ENCODE measurements at regions not wholly inside any gene's neighbourhood (a gene's known extent, or its start where the extent isn't known, plus 50 kb on each side); places are given as distances from the start of the nearest gene placed in this dataset.
A peak's percentile ranks its signal among the peaks of the same experiment; 100 is the strongest.

- Histone ChIP-seq H3K36me3 (no peaks in the 10 kb centered on the region), H3K4me3 (no peak overlapping the region), H3K4me1 (peaks cover 0 to 7% (median 3%) of the 10 kb centered on the region in 4 donors), H3K9me3 (no peaks in the 10 kb centered on the region), H3K27me3 (no peaks in the 10 kb centered on the region), H3K27ac (no peak overlapping the region)
- TF ChIP-seq POLR2AphosphoS5 (IDR thresholded peaks at IDR 0.05) = no peak
- TF ChIP-seq EP300 (IDR thresholded peaks at IDR 0.05) = no peak
- no peak for TF ChIP-seq POLR2A (IDR thresholded peaks at IDR 0.05)
- no peak for TF ChIP-seq CTCF (IDR thresholded peaks at IDR 0.05)
- DNase-seq (peak in 1 of 2 donors; percentile 10), ATAC-seq (ENCODE audit: low FRiP score in 2 of 2) (no peak)
- WGBS, 2 donors = 72 to 74% methylated on average over 12 of the region's 12 CpGs
These were observed 95.8 kb downstream of the ERMARD start for GRCh38 chr6:169847141-169847674.

- no peak overlapping the region for H3K27ac ChIP-seq
- H3K4me3 ChIP-seq = no peak overlapping the region
- DNase-seq (peak in 1 of 2 donors; percentile 4), ATAC-seq (ENCODE audit: low FRiP score in 2 of 2) (no peak)
- H3K36me3 ChIP-seq = no peaks in the 10 kb centered on the region
- TF ChIP-seq POLR2AphosphoS5 (IDR thresholded peaks at IDR 0.05) (no peak), POLR2A (IDR thresholded peaks at IDR 0.05) (no peak), EP300 (IDR thresholded peaks at IDR 0.05) (no peak), CTCF (IDR thresholded peaks at IDR 0.05) (no peak)
- peaks cover 0 to 5% (median under 1%) of the 10 kb centered on the region in 4 donors for H3K4me1 ChIP-seq
- 83 to 87% methylated on average over 14 to 15 of the region's 17 CpGs for whole genome bisulfite sequencing, 2 donors
- H3K27me3 ChIP-seq = no peaks in the 10 kb centered on the region
- H3K9me3 ChIP-seq = no peaks in the 10 kb centered on the region
These were observed 95.0 kb downstream of the ERMARD start for GRCh38 chr6:169846286-169847056.

- Histone ChIP-seq H3K27me3 (no peaks in the 10 kb centered on the region), H3K27ac (no peak overlapping the region), H3K36me3 (no peaks in the 10 kb centered on the region), H3K4me3 (no peak overlapping the region), H3K4me1 (peaks cover 0 to under 1% (median 0%) of the 10 kb centered on the region in 4 donors), H3K9me3 (no peaks in the 10 kb centered on the region)
- 90% methylated on average over 20 to 24 of the region's 24 CpGs for WGBS, 2 donors
- ATAC-seq (ENCODE audit: low FRiP score in 2 of 2) (peak in 1 of 2 donors; percentile 30), DNase-seq (peak in 1 of 2 donors; percentile 12)
- no peak for TF ChIP-seq POLR2A (IDR thresholded peaks at IDR 0.05)
- TF ChIP-seq POLR2AphosphoS5 (IDR thresholded peaks at IDR 0.05) = no peak
- TF ChIP-seq EP300 (IDR thresholded peaks at IDR 0.05) = no peak
- TF ChIP-seq CTCF (IDR thresholded peaks at IDR 0.05) = no peak
These were observed 94.2 kb downstream of the ERMARD start for GRCh38 chr6:169845426-169846285.

- no peaks in the 10 kb centered on the region for H3K4me1 ChIP-seq
- 81 to 85% methylated on average over 6 to 9 of the region's 9 CpGs for WGBS, 2 donors
- H3K9me3 ChIP-seq = no peaks in the 10 kb centered on the region
- no peaks in the 10 kb centered on the region for H3K36me3 ChIP-seq
- no peak overlapping the region for H3K27ac ChIP-seq
- no peak overlapping the region for H3K4me3 ChIP-seq
- no peak for TF ChIP-seq EP300 (IDR thresholded peaks at IDR 0.05)
- TF ChIP-seq POLR2A (IDR thresholded peaks at IDR 0.05) = no peak
- no peak for TF ChIP-seq POLR2AphosphoS5 (IDR thresholded peaks at IDR 0.05)
- no peak for TF ChIP-seq CTCF (IDR thresholded peaks at IDR 0.05)
- DNase-seq (peak in 1 of 2 donors; percentile 13), ATAC-seq (ENCODE audit: low FRiP score in 2 of 2) (no peak)
- H3K27me3 ChIP-seq = no peaks in the 10 kb centered on the region
These were observed 93.5 kb downstream of the ERMARD start for GRCh38 chr6:169844946-169845345.

Measured in upper lobe of left lung (tissue), 6 donors.